Activated T-cell treated with anti-CD3 and anti-CD28 coated beads, Interleukin-2, amount 50 U/mL, for 24 hours (primary cell): ENCODE measurements at regions not wholly inside any gene's neighbourhood (a gene's known extent, or its start where the extent isn't known, plus 50 kb on each side); places are given as distances from the start of the nearest gene placed in this dataset.

ENCODE experiments used
- DNase-seq: peaks from one replicate; pipeline ENCODE4 v3.0.0-alpha.2; 2020
- H3K27ac Mint-ChIP-seq: 2 replicates; pipeline ENCODE4 v1.8.0; 2020; ENCODE audit warnings: mild to moderate bottlenecking, mixed read lengths
- H3K27me3 Mint-ChIP-seq: 2 replicates; pipeline ENCODE4 v1.8.0; 2020; ENCODE audit warnings: mixed read lengths
- H3K36me3 Mint-ChIP-seq: 2 replicates; pipeline ENCODE4 v1.8.0; 2020; ENCODE audit warnings: low read depth, mixed read lengths
- H3K4me1 Mint-ChIP-seq: 2 replicates; pipeline ENCODE4 v1.8.0; 2020; ENCODE audit warnings: low read depth, mixed read lengths
- H3K4me3 Mint-ChIP-seq: 2 replicates; pipeline ENCODE4 v1.8.0; 2020; ENCODE audit warnings: mild to moderate bottlenecking, moderate library complexity, mixed read lengths
- H3K9me3 Mint-ChIP-seq: 2 replicates; pipeline ENCODE4 v1.8.0; 2020; ENCODE audit warnings: mixed read lengths

- Mint-ChIP-seq H3K4me3 (no peak overlapping the region), H3K9me3 (no peaks in the 10 kb centered on the region), H3K27me3 (no peaks in the 10 kb centered on the region), H3K36me3 (no peaks in the 10 kb centered on the region), H3K4me1 (no peaks in the 10 kb centered on the region), H3K27ac (no peak overlapping the region)
- no peak for DNase-seq
These were observed 297.9 kb downstream of the SOX11 start for GRCh38 chr2:5990086-5990485.

GRCh38 chr2:5991305-5991968, 299.3 kb downstream of the SOX11 start:
- H3K4me3 Mint-ChIP-seq, result no peak overlapping the region
- H3K9me3 Mint-ChIP-seq, result no peaks in the 10 kb centered on the region
- DNase-seq, result no peak
- no peaks in the 10 kb centered on the region for H3K27me3 Mint-ChIP-seq
- H3K4me1 Mint-ChIP-seq, result no peaks in the 10 kb centered on the region
- no peak overlapping the region for H3K27ac Mint-ChIP-seq
- no peaks in the 10 kb centered on the region for H3K36me3 Mint-ChIP-seq

DNA sequence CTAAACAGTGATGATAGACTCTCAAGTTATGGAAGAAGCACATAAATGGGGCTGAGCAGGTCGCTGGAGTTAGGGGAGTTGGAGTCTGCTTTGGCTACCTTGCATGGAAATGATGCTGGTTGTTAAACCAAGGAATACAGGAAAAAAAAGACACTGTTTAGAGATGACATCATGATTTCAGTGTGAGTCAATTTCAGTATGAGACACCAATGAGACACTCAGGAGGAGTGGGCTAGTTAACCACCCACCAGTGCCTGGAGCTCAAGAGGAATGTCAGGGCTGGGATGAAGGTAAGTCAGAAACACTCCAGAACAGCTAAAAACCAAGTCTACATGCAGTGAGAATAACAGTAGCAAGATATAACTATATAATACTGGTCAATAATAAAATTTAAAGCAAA, 303.6 kb downstream of the SOX11 start:
- Mint-ChIP-seq H3K27me3 (no peaks in the 10 kb centered on the region), H3K27ac (no peak overlapping the region), H3K4me3 (no peak overlapping the region), H3K9me3 (no peaks in the 10 kb centered on the region), H3K4me1 (no peaks in the 10 kb centered on the region), H3K36me3 (no peaks in the 10 kb centered on the region)
- no peak for DNase-seq

GRCh38 chr2:6008186-6008585, 316.0 kb downstream of the SOX11 start:
- Mint-ChIP-seq H3K27ac (no peak overlapping the region), H3K36me3 (no peaks in the 10 kb centered on the region), H3K9me3 (peaks cover 4% of the 10 kb centered on the region), H3K4me1 (no peaks in the 10 kb centered on the region), H3K4me3 (no peak overlapping the region), H3K27me3 (no peaks in the 10 kb centered on the region)
- no peak for DNase-seq

- H3K36me3 Mint-ChIP-seq, result no peaks in the 10 kb centered on the region
- H3K4me1 Mint-ChIP-seq, result no peaks in the 10 kb centered on the region
- H3K4me3 Mint-ChIP-seq, result no peak overlapping the region
- H3K27me3 Mint-ChIP-seq, result no peaks in the 10 kb centered on the region
- peaks cover 4% of the 10 kb centered on the region for H3K9me3 Mint-ChIP-seq
- DNase-seq, result no peak
- no peak overlapping the region for H3K27ac Mint-ChIP-seq
These were observed 316.5 kb downstream of the SOX11 start for GRCh38 chr2:6008726-6009125.

GRCh38 chr2:6010163-6010562, 318.0 kb downstream of the SOX11 start:
- no peaks in the 10 kb centered on the region for H3K4me1 Mint-ChIP-seq
- H3K4me3 Mint-ChIP-seq, result no peak overlapping the region
- peaks cover 4% of the 10 kb centered on the region for H3K9me3 Mint-ChIP-seq
- no peak overlapping the region for H3K27ac Mint-ChIP-seq
- no peaks in the 10 kb centered on the region for H3K36me3 Mint-ChIP-seq
- H3K27me3 Mint-ChIP-seq, result no peaks in the 10 kb centered on the region
- DNase-seq, result no peak

- DNase-seq, result no peak
- Mint-ChIP-seq H3K4me3 (no peak overlapping the region), H3K4me1 (no peaks in the 10 kb centered on the region), H3K27me3 (no peaks in the 10 kb centered on the region), H3K36me3 (no peaks in the 10 kb centered on the region), H3K27ac (no peak overlapping the region), H3K9me3 (peaks cover 4% of the 10 kb centered on the region)
These were observed 319.7 kb downstream of the SOX11 start for GRCh38 chr2:6011921-6012320.

GRCh38 chr2:6017736-6018286, 325.6 kb downstream of the SOX11 start:
- Mint-ChIP-seq H3K9me3 (no peaks in the 10 kb centered on the region), H3K4me3 (no peak overlapping the region), H3K4me1 (no peaks in the 10 kb centered on the region), H3K27ac (no peak overlapping the region), H3K36me3 (no peaks in the 10 kb centered on the region), H3K27me3 (no peaks in the 10 kb centered on the region)
- DNase-seq, result no peak

- no peak for DNase-seq
- no peak overlapping the region for H3K27ac Mint-ChIP-seq
- H3K4me1 Mint-ChIP-seq, result no peaks in the 10 kb centered on the region
- H3K27me3 Mint-ChIP-seq, result no peaks in the 10 kb centered on the region
- no peaks in the 10 kb centered on the region for H3K36me3 Mint-ChIP-seq
- H3K9me3 Mint-ChIP-seq, result no peaks in the 10 kb centered on the region
- no peak overlapping the region for H3K4me3 Mint-ChIP-seq
These were observed 332.0 kb downstream of the SOX11 start for GRCh38 chr2:6024229-6024628.

- no peak for DNase-seq
- no peak overlapping the region for H3K27ac Mint-ChIP-seq
- H3K4me1 Mint-ChIP-seq, result no peaks in the 10 kb centered on the region
- no peak overlapping the region for H3K4me3 Mint-ChIP-seq
- H3K27me3 Mint-ChIP-seq, result no peaks in the 10 kb centered on the region
- no peaks in the 10 kb centered on the region for H3K36me3 Mint-ChIP-seq
- no peaks in the 10 kb centered on the region for H3K9me3 Mint-ChIP-seq
These were observed 332.6 kb downstream of the SOX11 start for GRCh38 chr2:6024784-6025183.

DNA sequence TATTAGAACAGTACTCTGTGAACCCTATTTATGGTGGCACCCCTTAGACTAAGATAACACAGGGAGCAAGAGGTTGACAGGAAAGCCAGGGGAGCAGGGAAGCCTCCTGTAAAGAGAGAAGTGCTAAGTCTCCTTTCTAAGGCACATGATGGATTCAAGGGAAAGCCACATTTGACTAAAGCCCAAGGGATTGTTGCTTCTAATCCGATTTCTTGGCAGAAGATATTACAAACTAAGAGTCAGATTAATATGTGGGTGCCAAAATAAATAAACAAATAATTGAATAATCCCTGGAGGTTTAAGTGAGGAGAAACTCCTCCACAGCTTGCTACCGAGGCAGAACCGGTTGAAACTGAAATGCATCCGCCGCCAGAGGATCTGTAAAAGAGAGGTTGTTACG, 333.2 kb downstream of the SOX11 start:
- Mint-ChIP-seq H3K27ac (no peak overlapping the region), H3K36me3 (no peaks in the 10 kb centered on the region), H3K4me1 (no peaks in the 10 kb centered on the region), H3K27me3 (no peaks in the 10 kb centered on the region), H3K4me3 (no peak overlapping the region), H3K9me3 (no peaks in the 10 kb centered on the region)
- DNase-seq, result no peak

DNA sequence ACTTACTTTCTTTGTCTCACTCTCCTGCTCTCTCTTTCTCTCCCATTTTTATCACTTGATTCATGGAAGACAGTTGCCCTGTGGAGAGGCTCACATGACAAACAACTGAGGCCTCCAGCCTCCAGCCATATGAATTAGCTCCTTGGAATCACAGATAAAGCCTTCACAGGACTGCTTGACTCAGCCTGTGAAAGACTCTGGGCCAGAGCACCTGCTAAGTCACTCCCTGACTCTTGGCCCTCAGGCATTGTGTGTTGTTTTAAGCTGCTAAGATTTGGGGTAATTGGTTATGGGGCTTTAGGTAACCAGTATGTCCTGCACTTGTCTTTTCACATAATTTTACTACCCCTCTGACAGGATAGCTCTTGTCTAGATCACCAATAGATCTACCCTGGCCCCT, 334.9 kb downstream of the SOX11 start:
- no peak overlapping the region for H3K27ac Mint-ChIP-seq
- H3K27me3 Mint-ChIP-seq, result no peaks in the 10 kb centered on the region
- no peak overlapping the region for H3K4me3 Mint-ChIP-seq
- no peak for DNase-seq
- no peaks in the 10 kb centered on the region for H3K9me3 Mint-ChIP-seq
- no peaks in the 10 kb centered on the region for H3K36me3 Mint-ChIP-seq
- no peaks in the 10 kb centered on the region for H3K4me1 Mint-ChIP-seq

DNA sequence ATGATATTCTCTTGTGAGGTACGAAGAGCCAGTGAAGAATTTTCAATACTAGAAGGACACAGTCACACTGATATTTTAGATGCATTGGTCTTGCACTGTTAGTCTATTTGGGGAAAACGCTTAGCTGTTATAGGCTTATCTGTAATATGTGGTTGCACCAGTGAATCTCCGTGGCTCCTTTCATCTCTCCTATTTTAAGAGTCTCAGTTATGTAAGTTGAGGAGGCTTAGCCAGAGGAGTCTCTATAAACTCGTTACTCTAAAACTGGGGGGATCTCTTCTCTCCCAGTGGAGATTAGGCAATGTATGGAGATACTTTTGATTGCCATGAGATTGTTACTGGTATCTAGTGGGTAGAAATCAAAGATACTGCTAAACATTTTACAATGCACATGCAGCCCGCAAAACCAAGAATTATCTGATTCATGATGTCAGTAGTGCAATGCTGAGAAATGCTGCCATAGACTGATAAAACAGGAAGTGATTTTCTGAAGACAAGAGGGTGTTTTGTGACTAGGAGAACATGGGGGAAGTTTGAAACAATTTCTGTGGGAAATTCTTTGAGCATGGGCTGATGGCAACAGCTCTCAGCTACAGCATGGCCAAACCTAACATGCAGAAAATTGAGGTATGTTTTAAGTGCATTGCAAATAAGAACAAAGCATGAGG, 339.1 kb downstream of the SOX11 start:
- Mint-ChIP-seq H3K9me3 (peaks cover 2% of the 10 kb centered on the region), H3K27me3 (no peaks in the 10 kb centered on the region), H3K4me3 (no peak overlapping the region), H3K4me1 (no peaks in the 10 kb centered on the region), H3K36me3 (no peaks in the 10 kb centered on the region), H3K27ac (no peak overlapping the region)
- no peak for DNase-seq

DNA sequence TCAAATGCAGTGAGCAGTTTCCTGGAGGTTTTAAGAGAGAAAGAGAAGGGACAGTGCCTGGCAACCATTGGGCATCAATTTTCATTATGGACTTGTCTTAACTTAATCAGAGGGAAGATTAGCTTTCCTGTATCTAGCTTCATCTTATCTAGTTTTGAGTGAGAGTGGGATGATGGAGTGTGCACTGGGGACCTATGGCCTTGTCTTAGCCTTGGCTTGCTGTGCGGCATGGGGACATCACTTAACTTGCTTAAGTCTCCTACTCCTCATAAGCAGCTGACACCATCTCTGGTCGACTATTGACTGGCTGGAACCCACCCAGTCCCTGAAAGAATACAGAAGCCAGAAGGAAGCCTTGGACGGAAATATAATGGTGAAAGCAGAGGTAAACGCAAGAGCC, 344.0 kb downstream of the SOX11 start:
- no peak for DNase-seq
- no peaks in the 10 kb centered on the region for H3K4me1 Mint-ChIP-seq
- no peaks in the 10 kb centered on the region for H3K36me3 Mint-ChIP-seq
- no peak overlapping the region for H3K4me3 Mint-ChIP-seq
- H3K27me3 Mint-ChIP-seq, result no peaks in the 10 kb centered on the region
- H3K9me3 Mint-ChIP-seq, result peaks cover 3% of the 10 kb centered on the region
- no peak overlapping the region for H3K27ac Mint-ChIP-seq

DNA sequence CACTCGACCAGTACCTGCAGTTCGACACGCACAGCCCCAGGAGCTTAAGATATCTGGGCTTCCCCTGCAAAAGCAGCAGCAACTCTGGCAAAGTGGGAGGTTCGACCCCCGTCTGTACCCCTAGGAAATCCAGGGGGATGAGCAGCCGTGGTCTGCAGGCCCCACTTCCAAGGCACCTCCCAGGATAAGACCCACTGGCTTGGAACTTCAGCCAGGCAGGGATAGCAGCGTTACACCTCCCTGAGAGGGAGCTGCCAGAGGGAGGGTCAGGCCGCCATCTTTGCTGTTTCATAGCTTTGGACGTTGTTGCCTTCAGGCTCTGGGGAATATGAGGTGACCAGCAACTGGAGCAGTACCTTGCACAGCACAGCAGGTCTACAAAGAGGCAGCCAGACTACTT, 351.1 kb downstream of the SOX11 start:
- Mint-ChIP-seq H3K9me3 (peaks cover 14% of the 10 kb centered on the region), H3K36me3 (no peaks in the 10 kb centered on the region), H3K4me3 (no peak overlapping the region), H3K27me3 (no peaks in the 10 kb centered on the region), H3K4me1 (no peaks in the 10 kb centered on the region), H3K27ac (no peak overlapping the region)
- no peak for DNase-seq
